ENCODE measurements at regions not wholly inside any gene's neighbourhood (a gene's known extent, or its start where the extent isn't known, plus 50 kb on each side); places are given as distances from the start of the nearest gene placed in this dataset.

- no peak for TF ChIP-seq POLR2AphosphoS5 (IDR thresholded peaks at IDR 0.05; ENCODE audit: low read length)
- TF ChIP-seq BRCA1 (IDR thresholded peaks at IDR 0.05; ENCODE audit: low read depth, low read length): no peak
- no peak for TF ChIP-seq CTCF (IDR thresholded peaks at IDR 0.05 in 2 of 3, conservative IDR thresholded peaks at IDR 0.05 in 1 of 3; ENCODE audit: control insufficient read depth in 2 of 3, extremely low read depth in 1 of 3, insufficient read depth in 1 of 3, low read depth in 3 of 3, low read length in 3 of 3)
- TF ChIP-seq CREB1 (IDR thresholded peaks at IDR 0.05; ENCODE audit: low read depth): no peak
- TF ChIP-seq EP300 (IDR thresholded peaks at IDR 0.05; ENCODE audit: borderline replicate concordance in 1 of 2, control insufficient read depth in 1 of 2, low read depth in 2 of 2, low read length in 2 of 2): no peak
- TF ChIP-seq LARP7 (IDR thresholded peaks at IDR 0.05): no peak
- TF ChIP-seq FOS (IDR thresholded peaks at IDR 0.05; ENCODE audit: borderline replicate concordance, extremely low read depth, insufficient read length): no peak
- TF ChIP-seq USF2 (IDR thresholded peaks at IDR 0.05; ENCODE audit: borderline replicate concordance, low read depth, low read length): no peak
- no peak for TF ChIP-seq ZNF217 (IDR thresholded peaks at IDR 0.05)
- no peak for TF ChIP-seq SUZ12 (IDR thresholded peaks at IDR 0.05; ENCODE audit: unreplicated experiment)
- no peak for TF ChIP-seq SP1 (IDR thresholded peaks at IDR 0.05; ENCODE audit: low read depth, low read length)
- TF ChIP-seq POLR2A (IDR thresholded peaks at IDR 0.05; ENCODE audit: low read depth, low read length): no peak
Observed at GRCh38 chr17:34009912-34010311, 245.2 kb upstream of the CCL2 start.

All from GM12878 (cell line).